ENCODE measurements at regions not wholly inside any gene's neighbourhood (a gene's known extent, or its start where the extent isn't known, plus 50 kb on each side); places are given as distances from the start of the nearest gene placed in this dataset.
"Not testable (repeated sequence)": the region's sequence is repeated elsewhere in the genome, so short reads cannot be mapped to it uniquely, and the experiment has no call there.

DNA sequence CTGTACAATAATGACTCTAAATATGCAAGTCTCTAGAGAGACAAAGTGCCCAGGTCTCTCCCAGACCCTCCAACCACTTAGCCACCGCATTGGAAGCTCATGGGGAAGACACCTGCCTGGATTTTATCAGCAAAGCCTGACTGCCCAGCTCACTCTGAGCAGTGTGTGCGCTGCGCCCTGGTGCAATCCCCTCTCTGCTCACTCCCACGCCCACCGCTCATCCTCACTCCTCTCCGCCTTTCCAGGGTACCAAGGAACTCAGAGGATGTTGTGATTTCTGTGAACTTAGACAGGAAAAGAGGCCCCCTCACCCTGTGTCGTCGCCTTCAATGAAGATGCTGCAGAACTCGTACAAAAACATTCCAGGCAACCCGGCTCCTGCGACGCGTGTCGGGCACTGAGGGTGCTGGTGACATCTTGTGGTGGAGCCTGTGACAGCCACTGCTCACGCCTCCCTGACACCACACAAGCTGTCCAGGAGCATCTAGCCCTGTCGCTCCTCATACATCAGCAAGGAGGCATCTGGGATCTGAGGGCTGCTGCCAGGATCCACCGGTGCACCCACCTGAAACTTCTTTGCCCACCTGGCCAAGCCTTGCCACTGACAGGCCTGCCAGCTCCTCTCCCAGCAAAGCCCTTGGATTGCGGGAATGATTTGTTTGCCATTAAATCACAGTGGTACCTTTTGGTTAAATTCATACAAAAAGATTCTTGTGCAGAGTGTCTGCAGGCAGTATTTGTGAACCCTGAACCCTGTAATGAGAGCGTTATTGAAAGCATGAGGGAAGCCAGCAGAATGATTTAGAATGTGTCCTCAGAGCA is 220.4 kb downstream of the ZNF516 start:
- TF ChIP-seq, protein P1, sequence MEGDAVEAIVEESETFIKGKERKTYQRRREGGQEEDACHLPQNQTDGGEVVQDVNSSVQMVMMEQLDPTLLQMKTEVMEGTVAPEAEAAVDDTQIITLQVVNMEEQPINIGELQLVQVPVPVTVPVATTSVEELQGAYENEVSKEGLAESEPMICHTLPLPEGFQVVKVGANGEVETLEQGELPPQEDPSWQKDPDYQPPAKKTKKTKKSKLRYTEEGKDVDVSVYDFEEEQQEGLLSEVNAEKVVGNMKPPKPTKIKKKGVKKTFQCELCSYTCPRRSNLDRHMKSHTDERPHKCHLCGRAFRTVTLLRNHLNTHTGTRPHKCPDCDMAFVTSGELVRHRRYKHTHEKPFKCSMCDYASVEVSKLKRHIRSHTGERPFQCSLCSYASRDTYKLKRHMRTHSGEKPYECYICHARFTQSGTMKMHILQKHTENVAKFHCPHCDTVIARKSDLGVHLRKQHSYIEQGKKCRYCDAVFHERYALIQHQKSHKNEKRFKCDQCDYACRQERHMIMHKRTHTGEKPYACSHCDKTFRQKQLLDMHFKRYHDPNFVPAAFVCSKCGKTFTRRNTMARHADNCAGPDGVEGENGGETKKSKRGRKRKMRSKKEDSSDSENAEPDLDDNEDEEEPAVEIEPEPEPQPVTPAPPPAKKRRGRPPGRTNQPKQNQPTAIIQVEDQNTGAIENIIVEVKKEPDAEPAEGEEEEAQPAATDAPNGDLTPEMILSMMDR (IDR thresholded peaks at IDR 0.05; ENCODE audit: extremely low read depth, missing control alignments) = no peak
- DNase-seq (ENCODE audit: low spot score) = no peak

DNA sequence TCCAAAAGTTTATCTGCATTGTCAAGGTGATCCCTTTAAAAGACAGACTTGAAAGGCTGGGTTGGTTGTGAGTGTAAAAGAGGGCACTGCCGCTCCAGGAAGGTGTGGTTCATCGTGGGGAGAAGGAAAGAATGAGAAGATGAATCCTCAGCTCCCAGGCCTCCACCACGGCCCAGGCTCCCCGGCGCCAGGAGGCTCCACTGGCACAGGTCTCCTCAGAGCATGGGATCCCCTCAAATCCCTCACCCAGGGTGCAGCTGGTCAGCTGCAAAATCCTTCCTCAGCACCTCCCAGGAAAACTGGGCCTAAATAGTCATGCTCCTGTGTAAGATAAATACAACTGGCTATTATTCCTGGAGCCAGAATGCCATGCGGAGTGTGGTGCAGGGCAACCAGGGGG is 221.1 kb downstream of the ZNF516 start:
- DNase-seq (ENCODE audit: low spot score) = no peak
- TF ChIP-seq, protein P1 (IDR thresholded peaks at IDR 0.05; ENCODE audit: extremely low read depth, missing control alignments) = no peak

DNA sequence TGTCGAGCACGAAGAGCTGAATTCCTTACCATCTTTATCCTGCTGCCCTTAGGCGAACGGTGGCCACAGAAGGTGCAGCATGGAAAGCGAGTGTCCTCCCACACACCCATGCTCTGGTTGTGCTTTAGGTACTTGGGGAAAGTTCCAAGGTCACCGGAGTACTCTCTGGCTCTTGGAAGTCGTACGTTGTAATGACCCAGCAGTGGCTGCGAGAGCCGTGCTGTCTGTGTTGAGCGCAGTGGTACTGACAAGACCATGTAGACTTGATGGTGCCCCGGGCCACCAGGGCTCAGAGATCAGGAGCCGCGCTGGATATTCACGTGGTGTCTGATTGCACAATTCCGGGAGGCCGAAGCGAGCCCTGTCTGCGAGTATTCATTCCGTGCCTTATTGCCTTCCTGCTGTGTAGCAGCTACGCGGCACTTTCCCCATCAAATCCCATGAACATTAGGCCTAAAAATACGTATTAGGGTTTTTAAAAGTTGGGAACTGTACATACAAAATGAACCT is 222.0 kb downstream of the ZNF516 start:
- no peak for DNase-seq (ENCODE audit: low spot score)
- TF ChIP-seq, protein P1 (IDR thresholded peaks at IDR 0.05; ENCODE audit: extremely low read depth, missing control alignments) = no peak

DNA sequence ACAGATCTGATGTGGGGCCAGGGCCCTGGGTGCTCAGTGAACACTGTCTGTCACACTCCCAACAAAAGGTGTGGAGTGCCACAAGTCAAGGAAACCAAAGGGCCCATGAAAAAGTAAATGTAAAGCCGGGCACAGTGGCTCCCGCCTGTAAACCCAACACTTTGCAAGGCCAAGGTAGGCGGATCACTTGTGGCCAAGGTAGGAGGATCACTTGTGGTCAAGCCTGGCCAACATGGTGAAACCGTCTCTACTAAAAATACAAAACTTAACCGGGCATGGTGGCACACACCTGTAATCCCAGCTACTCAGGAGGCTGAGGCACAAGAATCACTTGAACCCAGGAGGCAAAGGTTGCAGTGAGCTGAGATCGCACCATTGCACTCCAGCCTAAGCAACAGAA is 227.6 kb downstream of the ZNF516 start:
- not testable (repeated sequence) for DNase-seq (ENCODE audit: low spot score)

DNA sequence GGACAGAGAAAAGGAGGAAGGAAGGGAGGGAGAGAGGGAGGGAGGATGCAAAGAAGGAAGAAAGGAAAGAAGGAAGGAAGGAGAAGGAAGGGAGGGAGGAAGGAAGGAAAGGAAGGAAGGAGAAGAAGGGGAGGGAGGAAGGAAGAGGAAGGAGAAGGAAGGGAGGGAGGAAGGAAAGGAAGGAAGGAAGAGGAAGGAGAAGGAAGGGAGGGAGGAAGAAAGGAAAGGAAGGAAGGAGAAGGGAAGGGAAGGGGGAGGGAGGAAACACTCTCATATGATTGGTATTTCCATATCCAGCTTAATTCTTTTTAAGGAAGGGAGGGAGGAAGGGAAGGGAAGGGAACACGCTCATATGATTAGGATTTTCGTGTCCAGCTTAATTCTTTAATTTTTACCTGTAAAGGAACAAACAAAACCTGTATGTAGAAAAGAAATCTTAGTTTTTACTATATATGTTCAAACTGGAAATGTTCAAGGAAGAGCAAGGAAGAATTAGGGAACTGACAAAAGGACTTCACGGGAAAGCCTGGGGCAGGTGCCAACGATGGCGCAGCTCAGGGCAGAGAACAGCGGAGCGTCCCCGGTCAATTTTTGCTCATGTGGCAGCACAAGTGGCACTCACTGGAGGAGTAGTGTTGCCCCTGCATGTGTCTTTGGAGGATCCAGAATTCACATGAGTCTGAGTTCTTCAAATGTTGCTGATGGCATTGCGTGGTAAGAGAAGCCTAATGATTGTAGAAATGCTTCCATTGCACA is 228.6 kb downstream of the ZNF516 start:
- DNase-seq (ENCODE audit: low spot score) = no peak
- TF ChIP-seq, protein P1 (IDR thresholded peaks at IDR 0.05; ENCODE audit: extremely low read depth, missing control alignments) = no peak

DNA sequence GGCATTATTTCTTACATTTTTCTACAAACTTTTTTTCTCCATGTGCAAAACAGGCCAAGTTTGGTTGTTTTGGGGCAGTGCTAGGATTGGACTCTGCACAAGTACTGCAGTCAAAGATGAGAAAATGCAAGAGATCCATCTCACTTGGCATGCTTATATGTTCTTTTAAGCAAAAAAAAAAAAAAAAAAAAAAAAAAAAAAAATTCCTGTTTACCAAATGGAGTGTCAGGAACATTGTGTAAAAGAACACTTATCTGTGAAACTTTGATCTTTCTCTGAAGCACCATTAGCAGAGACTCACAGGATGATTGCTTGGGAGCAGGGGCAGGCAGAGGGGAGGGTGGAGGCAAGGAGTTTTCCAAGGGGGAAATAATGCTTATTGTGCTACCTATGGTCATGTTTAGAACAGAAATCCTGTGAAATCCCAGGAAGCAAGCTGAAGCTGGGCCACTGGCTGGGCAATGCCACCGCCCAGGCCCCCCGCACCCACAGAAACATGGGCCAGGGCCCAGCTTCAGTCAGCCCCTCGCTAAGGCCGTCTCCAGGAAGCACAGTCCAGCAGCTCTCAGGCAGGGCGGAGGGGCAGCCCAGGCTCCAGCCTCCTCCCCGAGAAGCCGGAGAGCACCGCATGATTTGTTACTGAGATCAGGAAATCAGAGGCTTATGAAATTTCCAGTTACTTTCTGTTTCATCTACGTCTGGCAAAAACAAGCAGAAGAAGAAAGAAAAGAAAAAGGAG is 229.4 kb downstream of the ZNF516 start:
- no peak for DNase-seq (ENCODE audit: low spot score)
- TF ChIP-seq, protein P1 (IDR thresholded peaks at IDR 0.05; ENCODE audit: extremely low read depth, missing control alignments) = no peak

DNA sequence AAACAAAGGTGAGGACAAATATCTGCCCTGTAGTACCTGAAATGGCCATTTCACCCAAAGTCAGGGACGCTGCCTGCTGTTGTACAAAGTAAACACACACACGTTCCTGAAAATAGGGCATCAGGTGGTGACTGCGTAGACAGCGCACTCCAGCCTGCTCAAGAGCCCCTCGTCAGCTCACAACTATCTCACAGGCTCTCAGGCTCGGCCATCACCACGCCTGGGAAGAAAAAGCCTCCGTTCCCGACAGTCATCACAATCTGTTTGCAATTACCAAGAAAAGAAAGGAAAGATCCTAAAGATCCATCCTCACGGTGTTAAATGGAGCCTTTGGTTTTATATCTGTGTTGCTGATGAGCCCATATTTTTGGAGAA is 230.2 kb downstream of the ZNF516 start:
- no peak for DNase-seq (ENCODE audit: low spot score)
- TF ChIP-seq, protein P1 (IDR thresholded peaks at IDR 0.05; ENCODE audit: extremely low read depth, missing control alignments) = no peak

All from GM20000 (cell line).